Thoracic aorta (tissue), 2 donors: ENCODE measurements at regions not wholly inside any gene's neighbourhood (a gene's known extent, or its start where the extent isn't known, plus 50 kb on each side); places are given as distances from the start of the nearest gene placed in this dataset.

Source experiments
- ATAC-seq: fragments of 150-250 bp; one replicate; pipeline ENCODE4 v1.8.0; 2017; ENCODE audit warnings: low read depth; ENCODE audit not compliant: insufficient number of reproducible peaks, low FRiP score
- DNase-seq: peaks from one replicate; pipeline ENCODE4 v3.0.0-alpha.2; 2020; ENCODE audit warnings: low spot score
- H3K27ac ChIP-seq, 2 donors: fragments of 200-600 bp; sonication (generic); 1 replicate in 1 of 2; 2 replicates in 1 of 2; pipeline ENCODE4 v1.5.1; 2016; ENCODE audit warnings: mild to moderate bottlenecking in 2 of 2, moderate library complexity in 2 of 2
- H3K27me3 ChIP-seq: fragments of 200-600 bp; sonication (generic); replicated peaks from 2 replicates; pipeline ENCODE4 v1.6.0; 2016; ENCODE audit warnings: mild to moderate bottlenecking; ENCODE audit not compliant: insufficient read depth
- H3K36me3 ChIP-seq: fragments of 200-600 bp; sonication (generic); one replicate; pipeline ENCODE4 v1.5.1; 2016
- H3K4me1 ChIP-seq, 2 donors: fragments of 200-600 bp; sonication (generic); 1 replicate in 1 of 2; 2 replicates in 1 of 2; pipeline versions ENCODE4 v1.5.1 to v1.6.0; 2016; ENCODE audit warnings: low read depth in 2 of 2, mild to moderate bottlenecking in 1 of 2; ENCODE audit not compliant: control insufficient read depth in 1 of 2
- H3K4me3 ChIP-seq: fragments of 200-600 bp; sonication (generic); 2 replicates; pipeline ENCODE4 v1.5.1; 2016; ENCODE audit warnings: mild to moderate bottlenecking
- H3K9me3 ChIP-seq: fragments of 200-600 bp; sonication (generic); 2 replicates; pipeline ENCODE4 v1.5.1; 2016
- TF ChIP-seq, protein P1 (sequence below): fragments of 200-600 bp; sonication (generic); IDR thresholded peaks from one replicate; pipeline ENCODE4 v1.5.1; 2019; ENCODE audit warnings: antibody characterized with exemption

DNA sequence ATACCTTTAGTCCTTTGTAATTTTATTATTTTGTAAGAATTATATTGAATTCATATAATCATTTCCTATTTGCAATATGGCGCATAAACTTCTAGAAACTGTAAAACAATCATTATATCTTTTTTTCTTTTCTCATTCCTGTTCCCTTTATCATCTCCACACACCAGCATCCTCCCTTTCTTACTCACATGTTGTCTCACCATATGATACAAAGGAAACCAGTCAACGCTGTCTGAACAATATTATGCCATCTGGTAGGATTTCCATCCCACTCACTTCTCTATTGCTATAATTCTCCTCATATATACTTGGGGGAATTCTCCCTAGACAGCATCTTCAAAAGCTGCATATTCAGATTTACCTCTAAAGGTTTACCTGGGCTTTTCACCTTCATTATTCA is 389.8 kb downstream of the NDFIP2 start:
- ATAC-seq, result no peak
- H3K27me3 ChIP-seq, result no peaks in the 10 kb centered on the region

DNA sequence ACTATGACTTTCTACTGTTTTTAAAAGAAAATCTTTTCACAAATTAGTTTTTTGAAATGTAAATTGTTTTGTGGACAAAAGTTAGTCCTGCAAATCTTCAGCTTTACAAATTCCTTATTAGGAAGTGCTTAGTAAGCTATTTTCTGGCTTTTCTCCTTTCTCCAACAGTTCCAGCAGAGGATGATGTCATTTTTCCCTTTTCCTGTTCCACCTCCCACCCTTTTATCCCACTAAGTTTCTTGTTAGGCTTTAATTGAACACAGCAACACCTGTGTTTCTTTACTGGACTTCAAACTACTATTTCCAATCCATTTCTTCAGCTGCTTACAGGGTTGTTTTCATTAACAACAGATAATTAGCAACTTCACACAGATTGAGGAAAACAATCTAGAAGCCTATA is 389.2 kb downstream of the NDFIP2 start:
- Histone ChIP-seq H3K4me3 (no peak overlapping the region), H3K36me3 (no peaks in the 10 kb centered on the region), H3K9me3 (no peaks in the 10 kb centered on the region), H3K4me1 (no peaks in the 10 kb centered on the region), H3K27ac (no peak overlapping the region), H3K27me3 (no peaks in the 10 kb centered on the region)
- TF ChIP-seq, protein P1, sequence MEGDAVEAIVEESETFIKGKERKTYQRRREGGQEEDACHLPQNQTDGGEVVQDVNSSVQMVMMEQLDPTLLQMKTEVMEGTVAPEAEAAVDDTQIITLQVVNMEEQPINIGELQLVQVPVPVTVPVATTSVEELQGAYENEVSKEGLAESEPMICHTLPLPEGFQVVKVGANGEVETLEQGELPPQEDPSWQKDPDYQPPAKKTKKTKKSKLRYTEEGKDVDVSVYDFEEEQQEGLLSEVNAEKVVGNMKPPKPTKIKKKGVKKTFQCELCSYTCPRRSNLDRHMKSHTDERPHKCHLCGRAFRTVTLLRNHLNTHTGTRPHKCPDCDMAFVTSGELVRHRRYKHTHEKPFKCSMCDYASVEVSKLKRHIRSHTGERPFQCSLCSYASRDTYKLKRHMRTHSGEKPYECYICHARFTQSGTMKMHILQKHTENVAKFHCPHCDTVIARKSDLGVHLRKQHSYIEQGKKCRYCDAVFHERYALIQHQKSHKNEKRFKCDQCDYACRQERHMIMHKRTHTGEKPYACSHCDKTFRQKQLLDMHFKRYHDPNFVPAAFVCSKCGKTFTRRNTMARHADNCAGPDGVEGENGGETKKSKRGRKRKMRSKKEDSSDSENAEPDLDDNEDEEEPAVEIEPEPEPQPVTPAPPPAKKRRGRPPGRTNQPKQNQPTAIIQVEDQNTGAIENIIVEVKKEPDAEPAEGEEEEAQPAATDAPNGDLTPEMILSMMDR, result no peak
- DNase-seq, result no peak
- no peak for ATAC-seq

More for the DNA sequence above, 389.8 kb downstream of the NDFIP2 start:
- Histone ChIP-seq H3K4me3 (no peak overlapping the region), H3K27ac (no peak overlapping the region), H3K4me1 (no peaks in the 10 kb centered on the region), H3K36me3 (no peaks in the 10 kb centered on the region), H3K9me3 (no peaks in the 10 kb centered on the region)
- TF ChIP-seq, protein P1, result no peak
- DNase-seq, result no peak

DNA sequence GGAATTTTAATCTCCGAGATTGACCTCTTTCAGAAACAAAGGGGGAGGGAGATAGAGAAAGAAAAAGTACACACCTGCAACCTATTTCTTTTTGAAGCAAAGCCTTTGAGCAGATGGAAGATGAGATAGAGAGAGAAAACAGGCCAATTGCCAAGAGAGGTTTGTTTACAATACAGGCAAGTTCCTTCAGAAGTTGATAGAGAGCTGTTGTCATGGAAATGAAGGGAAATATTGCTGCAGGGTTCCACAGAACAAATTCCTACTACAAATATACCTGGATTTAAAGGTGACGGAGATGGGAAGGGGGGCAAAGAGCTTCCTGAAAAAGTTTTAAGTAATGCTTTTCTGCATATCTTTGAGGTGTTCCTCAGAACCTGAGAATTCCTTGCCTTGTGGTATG is 388.4 kb downstream of the NDFIP2 start:
- ATAC-seq, result no peak
- Histone ChIP-seq H3K9me3 (no peaks in the 10 kb centered on the region), H3K27me3 (no peaks in the 10 kb centered on the region), H3K36me3 (no peaks in the 10 kb centered on the region), H3K4me1 (no peaks in the 10 kb centered on the region), H3K27ac (no peak overlapping the region), H3K4me3 (no peak overlapping the region)
- TF ChIP-seq, protein P1, result no peak
- DNase-seq, result no peak

- H3K27me3 ChIP-seq, result no peaks in the 10 kb centered on the region
- DNase-seq (no peak), ATAC-seq (no peak)
Observed at GRCh38 chr13:79867254-79867653, 386.3 kb downstream of the NDFIP2 start.

DNA sequence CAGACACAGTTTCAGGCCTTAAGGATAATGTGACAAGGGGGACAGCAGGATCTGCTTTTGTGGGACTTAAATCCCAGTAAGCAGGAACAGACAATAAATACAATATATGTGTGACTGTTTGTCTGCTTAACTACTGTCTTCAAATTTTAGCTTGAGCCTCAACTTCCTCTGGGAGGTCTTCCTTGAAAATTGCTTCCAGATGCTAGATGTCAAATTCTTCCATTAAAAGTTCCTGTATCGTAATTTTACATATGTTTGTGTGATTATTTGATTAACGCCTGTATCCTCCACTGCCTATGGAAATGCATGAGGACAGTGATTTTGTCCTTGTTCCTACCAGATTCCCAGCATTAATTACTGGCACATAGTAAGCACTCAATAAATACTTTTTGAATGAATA is 385.5 kb downstream of the NDFIP2 start:
- no peaks in the 10 kb centered on the region for H3K9me3 ChIP-seq
- no peak overlapping the region for H3K27ac ChIP-seq
- no peak for DNase-seq
- H3K4me3 ChIP-seq, result no peak overlapping the region
- ATAC-seq, result no peak
- no peaks in the 10 kb centered on the region for H3K27me3 ChIP-seq
- H3K4me1 ChIP-seq, result no peaks in the 10 kb centered on the region
- TF ChIP-seq, protein P1, result no peak
- H3K36me3 ChIP-seq, result no peaks in the 10 kb centered on the region

More at GRCh38 chr13:79867254-79867653, 386.3 kb downstream of the NDFIP2 start:
- Histone ChIP-seq H3K36me3 (no peaks in the 10 kb centered on the region), H3K27ac (no peak overlapping the region), H3K4me1 (no peaks in the 10 kb centered on the region), H3K9me3 (no peaks in the 10 kb centered on the region), H3K4me3 (no peak overlapping the region)
- TF ChIP-seq, protein P1, result no peak
